ENCODE measurements at regions not wholly inside any gene's neighbourhood (a gene's known extent, or its start where the extent isn't known, plus 50 kb on each side); places are given as distances from the start of the nearest gene placed in this dataset.

GRCh38 chr21:21952566-21952965 is 954.4 kb downstream of the NCAM2 start:
- in situ Hi-C loops (cut with MboI; ENCODE audit: low pct_unique_long_range_greater_than_20kb, low sequenced_read_pairs, unreplicated experiment), result no loop called here
- DNase-seq (ENCODE audit: low spot score), result no peak
- no peak for TF ChIP-seq CTCF (IDR thresholded peaks at IDR 0.05; ENCODE audit: extremely low read depth, insufficient read depth, missing control alignments)

GRCh38 chr21:21955204-21955603 is 957.0 kb downstream of the NCAM2 start:
- TF ChIP-seq CTCF (IDR thresholded peaks at IDR 0.05; ENCODE audit: extremely low read depth, insufficient read depth, missing control alignments), result no peak
- DNase-seq (ENCODE audit: low spot score), result no peak
- in situ Hi-C loops (cut with MboI; ENCODE audit: low pct_unique_long_range_greater_than_20kb, low sequenced_read_pairs, unreplicated experiment), result no loop called here

- in situ Hi-C loops (cut with MboI; ENCODE audit: low pct_unique_long_range_greater_than_20kb, low sequenced_read_pairs, unreplicated experiment), result no loop called here
- DNase-seq (ENCODE audit: low spot score), result no peak
Observed at GRCh38 chr21:21957490-21957889, 959.3 kb downstream of the NCAM2 start.

GRCh38 chr21:21963911-21964310 is 965.7 kb downstream of the NCAM2 start:
- no peak for TF ChIP-seq CTCF (IDR thresholded peaks at IDR 0.05; ENCODE audit: extremely low read depth, insufficient read depth, missing control alignments)
- in situ Hi-C loops (cut with MboI; ENCODE audit: low pct_unique_long_range_greater_than_20kb, low sequenced_read_pairs, unreplicated experiment), result no loop called here
- DNase-seq (ENCODE audit: low spot score), result no peak

More at GRCh38 chr21:21957490-21957889, 959.3 kb downstream of the NCAM2 start:
- TF ChIP-seq CTCF (IDR thresholded peaks at IDR 0.05; ENCODE audit: extremely low read depth, insufficient read depth, missing control alignments), result no peak

GRCh38 chr21:21968810-21969209 is 970.6 kb downstream of the NCAM2 start:
- in situ Hi-C loops (cut with MboI; ENCODE audit: low pct_unique_long_range_greater_than_20kb, low sequenced_read_pairs, unreplicated experiment), result no loop called here
- DNase-seq (ENCODE audit: low spot score), result no peak
- TF ChIP-seq CTCF (IDR thresholded peaks at IDR 0.05; ENCODE audit: extremely low read depth, insufficient read depth, missing control alignments), result no peak

GRCh38 chr21:21969211-21969610 is 971.0 kb downstream of the NCAM2 start:
- in situ Hi-C loops (cut with MboI; ENCODE audit: low pct_unique_long_range_greater_than_20kb, low sequenced_read_pairs, unreplicated experiment), result no loop called here
- no peak for DNase-seq (ENCODE audit: low spot score)

More at GRCh38 chr21:21969211-21969610, 971.0 kb downstream of the NCAM2 start:
- TF ChIP-seq CTCF (IDR thresholded peaks at IDR 0.05; ENCODE audit: extremely low read depth, insufficient read depth, missing control alignments), result no peak
